OCI-LY7 (cell line): ENCODE measurements at regions not wholly inside any gene's neighbourhood (a gene's known extent, or its start where the extent isn't known, plus 50 kb on each side); places are given as distances from the start of the nearest gene placed in this dataset.

ENCODE experiments used
- BruUV-seq: library from RNA; stranded (reverse); fragments of 400-500 nt; replicated peaks from 2 replicates; lab custom pipeline; 2021; lab: Mats Ljungman, UMichigan
- CTCF ChIA-PET: fragments of 300-600 bp; sonication (Branson Sonifier 250); formaldehyde crosslinking; loops from one replicate; lab custom pipeline; 2022; ENCODE audit warnings: antibody characterized with exemption; ENCODE audit not compliant: unreplicated experiment; lab: Charles Lee
- POLR2A ChIA-PET: fragments of 300-600 bp; sonication (Branson Sonifier 250); formaldehyde crosslinking; loops from one replicate; lab custom pipeline; 2022; ENCODE audit warnings: antibody characterized with exemption; lab: Charles Lee
- DNase-seq: peaks from one replicate; pipeline ENCODE4 v3.0.0-alpha.2; 2015; ENCODE audit warnings: low spot score
- H2AFZ ChIP-seq: fragments of 200-600 bp; sonication (generic), shearing (Covaris generic); 2 replicates; pipeline ENCODE4 v1.6.1; 2014; ENCODE audit warnings: mild to moderate bottlenecking, antibody characterized with exemption, low read length, moderate library complexity
- H3K27ac ChIP-seq: fragments of 200-600 bp; sonication (generic); 2 replicates; pipeline ENCODE4 v1.5.1; 2014; ENCODE audit warnings: mixed run types, low read depth, mild to moderate bottlenecking, moderate library complexity, low read length, inconsistent platforms; ENCODE audit not compliant: poor library complexity, severe bottlenecking
- H3K36me3 ChIP-seq: fragments of 200-600 bp; sonication (generic); 2 replicates; pipeline ENCODE4 v1.6.1; 2014; ENCODE audit warnings: mild to moderate bottlenecking, antibody characterized with exemption, low read length, moderate library complexity, mixed read lengths; ENCODE audit not compliant: insufficient read depth
- H3K4me1 ChIP-seq: fragments of 200-600 bp; sonication (generic); 2 replicates; pipeline ENCODE4 v1.5.1; 2014; ENCODE audit warnings: mild to moderate bottlenecking, low read length; ENCODE audit not compliant: insufficient read depth, poor library complexity, severe bottlenecking
- H3K4me2 ChIP-seq: fragments of 200-600 bp; sonication (generic); 2 replicates; pipeline ENCODE4 v1.6.1; 2014; ENCODE audit warnings: mild to moderate bottlenecking, low read length
- H3K4me3 ChIP-seq: fragments of 200-600 bp; sonication (generic); 2 replicates; pipeline ENCODE4 v1.5.1; 2014; ENCODE audit warnings: mild to moderate bottlenecking, low read depth, low read length; ENCODE audit not compliant: poor library complexity, severe bottlenecking
- H3K79me2 ChIP-seq: fragments of 200-600 bp; sonication (generic); 2 replicates; pipeline ENCODE4 v1.6.1; 2016; ENCODE audit warnings: low read depth, mild to moderate bottlenecking, low read length, moderate library complexity, mixed read lengths; ENCODE audit not compliant: insufficient read depth
- H3K9me2 ChIP-seq: fragments of 200-600 bp; sonication (generic); 2 replicates; pipeline ENCODE4 v1.6.1; 2016; ENCODE audit warnings: mild to moderate bottlenecking, low read length, mixed read lengths; ENCODE audit not compliant: insufficient read depth
- H3K9me3 ChIP-seq: fragments of 200-600 bp; sonication (generic); 2 replicates; pipeline ENCODE4 v1.6.1; 2014; ENCODE audit warnings: mild to moderate bottlenecking, mixed run types, low read length, mixed read lengths
- H4K20me1 ChIP-seq: fragments of 200-600 bp; sonication (generic); 2 replicates; pipeline ENCODE4 v1.6.1; 2014; ENCODE audit warnings: mild to moderate bottlenecking, antibody characterized with exemption, low read length, moderate library complexity, mixed read lengths; ENCODE audit not compliant: insufficient read depth
- EZH2phosphoT487 ChIP-seq: fragments of 200-600 bp; sonication (generic); IDR thresholded peaks from 2 replicates; pipeline ENCODE4 v1.6.1; 2018; ENCODE audit warnings: low read depth, borderline replicate concordance, mild to moderate bottlenecking, mixed run types, antibody characterized with exemption, low read length, moderate library complexity, mixed read lengths
- intact Hi-C: fragments of 100-400 bp; cut with micrococcal nuclease; formaldehyde crosslinking; loops from one replicate; pipeline ENCODE4 v1.10.0; 2022; ENCODE audit not compliant: unreplicated experiment
- TF ChIP-seq, protein P1 (sequence below): fragments of 200-600 bp; sonication (generic); conservative IDR thresholded peaks from 2 replicates; pipeline ENCODE4 v1.5.1; 2014; ENCODE audit warnings: mild to moderate bottlenecking, antibody characterized with exemption, low read length, moderate library complexity, mixed read lengths

DNA sequence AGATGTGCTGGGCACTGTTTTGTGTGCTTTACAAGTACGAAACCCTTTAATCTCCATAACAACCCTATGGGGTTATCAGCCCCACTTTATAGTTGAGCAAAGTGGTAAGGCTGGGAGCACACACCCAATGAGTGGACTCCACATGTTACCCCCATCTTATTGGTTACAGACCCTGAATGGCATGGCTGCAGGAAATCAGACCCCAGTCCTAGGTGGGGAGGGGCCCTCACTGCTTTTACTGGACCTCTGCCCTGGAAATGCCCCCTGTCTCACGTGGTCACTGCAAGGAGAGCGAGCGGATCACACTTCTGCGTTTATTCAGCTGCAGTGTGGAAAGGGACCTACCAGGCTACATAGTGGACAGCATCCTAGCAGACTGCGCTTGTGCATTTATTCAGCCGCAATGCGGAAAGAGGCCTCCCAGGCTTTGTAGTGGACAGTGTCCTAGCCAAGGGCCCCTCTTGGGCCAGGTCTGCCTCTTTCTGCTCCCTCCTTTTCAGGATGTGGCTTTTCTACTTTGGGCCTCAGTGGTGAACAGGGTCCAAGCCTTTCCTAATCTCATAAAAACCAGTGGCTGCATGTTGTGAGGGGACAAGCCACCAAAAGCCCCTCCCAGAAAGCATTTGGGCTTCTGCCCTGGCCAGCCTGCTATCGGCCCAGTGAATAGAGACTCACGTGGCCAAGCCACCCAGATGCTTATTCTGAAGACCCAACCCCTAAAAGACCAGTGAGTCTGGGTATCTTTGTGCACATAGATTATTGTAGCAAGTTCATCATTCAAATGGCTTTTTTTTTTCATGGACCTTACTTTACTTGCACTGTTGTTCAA lies 405.7 kb upstream of the RNF32 start:
- no peaks in the 10 kb centered on the region for H3K4me1 ChIP-seq
- POLR2A ChIA-PET = no interaction called here
- TF ChIP-seq, protein P1, sequence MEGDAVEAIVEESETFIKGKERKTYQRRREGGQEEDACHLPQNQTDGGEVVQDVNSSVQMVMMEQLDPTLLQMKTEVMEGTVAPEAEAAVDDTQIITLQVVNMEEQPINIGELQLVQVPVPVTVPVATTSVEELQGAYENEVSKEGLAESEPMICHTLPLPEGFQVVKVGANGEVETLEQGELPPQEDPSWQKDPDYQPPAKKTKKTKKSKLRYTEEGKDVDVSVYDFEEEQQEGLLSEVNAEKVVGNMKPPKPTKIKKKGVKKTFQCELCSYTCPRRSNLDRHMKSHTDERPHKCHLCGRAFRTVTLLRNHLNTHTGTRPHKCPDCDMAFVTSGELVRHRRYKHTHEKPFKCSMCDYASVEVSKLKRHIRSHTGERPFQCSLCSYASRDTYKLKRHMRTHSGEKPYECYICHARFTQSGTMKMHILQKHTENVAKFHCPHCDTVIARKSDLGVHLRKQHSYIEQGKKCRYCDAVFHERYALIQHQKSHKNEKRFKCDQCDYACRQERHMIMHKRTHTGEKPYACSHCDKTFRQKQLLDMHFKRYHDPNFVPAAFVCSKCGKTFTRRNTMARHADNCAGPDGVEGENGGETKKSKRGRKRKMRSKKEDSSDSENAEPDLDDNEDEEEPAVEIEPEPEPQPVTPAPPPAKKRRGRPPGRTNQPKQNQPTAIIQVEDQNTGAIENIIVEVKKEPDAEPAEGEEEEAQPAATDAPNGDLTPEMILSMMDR = no peak
- TF ChIP-seq EZH2phosphoT487 = no peak
- DNase-seq = no peak
- no peak overlapping the region for H3K4me3 ChIP-seq
- BruUV-seq = no TSS peak
- intact Hi-C loops = no loop called here
- H3K79me2 ChIP-seq = no peaks in the 10 kb centered on the region
- CTCF ChIA-PET = no interaction called here
- H2AFZ ChIP-seq = no peak overlapping the region
- no peak overlapping the region for H3K4me2 ChIP-seq
- no peaks in the 10 kb centered on the region for H3K9me2 ChIP-seq
- H3K36me3 ChIP-seq = no peaks in the 10 kb centered on the region
- H4K20me1 ChIP-seq = no peaks in the 10 kb centered on the region
- H3K27ac ChIP-seq = no peak overlapping the region
- H3K9me3 ChIP-seq = no peaks in the 10 kb centered on the region

DNA sequence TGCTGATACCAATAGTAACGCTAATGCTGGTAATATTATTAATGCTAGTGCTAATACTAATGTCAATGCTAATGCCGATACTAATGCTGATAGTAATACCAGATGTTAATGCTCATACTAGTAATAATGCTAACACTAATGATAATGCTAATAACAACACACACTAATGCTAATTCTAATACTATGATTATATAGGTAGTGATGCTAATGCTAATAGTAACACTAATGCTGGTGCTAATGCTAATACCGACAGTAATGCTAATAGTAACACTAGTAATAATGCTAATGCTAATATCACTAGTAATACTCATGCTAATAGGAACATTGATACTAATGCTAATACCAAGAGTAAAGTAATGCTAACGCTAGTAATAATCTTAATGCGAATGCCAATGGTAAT lies 406.4 kb upstream of the RNF32 start:
- ChIA-PET POLR2A (no interaction called here), CTCF (no interaction called here)
- Histone ChIP-seq H2AFZ (no peak overlapping the region), H3K79me2 (no peaks in the 10 kb centered on the region), H3K4me2 (no peak overlapping the region), H3K36me3 (no peaks in the 10 kb centered on the region), H3K4me1 (no peaks in the 10 kb centered on the region), H3K4me3 (no peak overlapping the region), H3K27ac (no peak overlapping the region), H3K9me2 (no peaks in the 10 kb centered on the region), H3K9me3 (no peaks in the 10 kb centered on the region), H4K20me1 (no peaks in the 10 kb centered on the region)
- no TSS peak for BruUV-seq
- no peak for DNase-seq
- no peak for TF ChIP-seq EZH2phosphoT487
- TF ChIP-seq, protein P1 = no peak
- intact Hi-C loops = no loop called here

DNA sequence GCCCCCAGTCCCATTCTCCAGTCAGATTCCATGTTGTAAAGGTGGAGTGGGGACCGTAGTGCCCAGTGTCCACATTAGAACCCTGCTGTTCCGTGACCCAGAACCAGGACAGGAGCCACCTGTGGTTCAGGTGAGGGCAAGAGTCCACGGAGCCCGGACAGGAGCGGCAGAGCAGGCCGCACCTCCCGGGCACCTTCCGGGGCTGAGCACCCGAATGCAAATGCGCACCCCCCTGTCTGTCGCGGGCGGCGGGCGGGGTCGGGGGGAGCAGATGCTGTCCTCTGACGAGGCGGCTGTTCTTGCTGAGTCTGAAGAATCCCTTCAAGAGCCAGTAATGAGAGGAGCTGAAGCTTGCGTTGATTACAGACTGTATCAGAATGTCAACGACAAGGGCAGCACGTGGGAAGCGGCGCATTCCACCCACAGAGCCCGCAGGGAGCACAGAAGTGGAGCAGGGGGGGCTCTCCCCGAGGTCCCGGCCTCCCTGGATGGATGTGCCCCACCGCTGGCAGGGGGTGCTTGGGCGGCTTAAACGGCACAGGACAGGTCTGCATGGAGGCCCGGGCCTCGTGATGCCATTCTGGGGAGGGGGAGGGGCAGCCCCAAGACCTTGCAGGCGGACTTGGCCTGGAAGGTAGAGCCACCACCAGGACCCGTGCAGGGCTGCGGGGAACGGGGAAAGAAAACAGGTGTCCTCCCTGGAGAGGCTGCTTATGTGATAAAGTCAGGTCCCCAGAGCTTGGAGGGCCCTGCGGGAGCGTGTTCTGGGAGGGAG lies 407.5 kb upstream of the RNF32 start:
- no peaks in the 10 kb centered on the region for H3K9me3 ChIP-seq
- no peak overlapping the region for H3K27ac ChIP-seq
- DNase-seq = no peak
- no peaks in the 10 kb centered on the region for H3K79me2 ChIP-seq
- H3K4me3 ChIP-seq = no peak overlapping the region
- ChIA-PET CTCF (no interaction called here), POLR2A (no interaction called here)
- no peaks in the 10 kb centered on the region for H4K20me1 ChIP-seq
- intact Hi-C loops = no loop called here
- TF ChIP-seq, protein P1 = no peak
- no peak for TF ChIP-seq EZH2phosphoT487
- H2AFZ ChIP-seq = no peak overlapping the region
- no peak overlapping the region for H3K4me2 ChIP-seq
- no peaks in the 10 kb centered on the region for H3K4me1 ChIP-seq
- no peaks in the 10 kb centered on the region for H3K9me2 ChIP-seq
- H3K36me3 ChIP-seq = no peaks in the 10 kb centered on the region
- no TSS peak for BruUV-seq
